WTC11 (cell line): ENCODE measurements at regions not wholly inside any gene's neighbourhood (a gene's known extent, or its start where the extent isn't known, plus 50 kb on each side); places are given as distances from the start of the nearest gene placed in this dataset.
A peak's percentile ranks its signal among the peaks of the same experiment; 100 is the strongest.

Experiments
- ATAC-seq: fragments of 200-7000 bp; cut with Tn5 transposase; 2 replicates; pipeline ENCODE4 v1.10.0; 2021; ENCODE audit warnings: mild to moderate bottlenecking, moderate library complexity
- CTCF ChIA-PET: fragments of 300-600 bp; sonication (Branson Sonifier 250); formaldehyde crosslinking; loops from one replicate; lab custom pipeline; 2021; ENCODE audit warnings: antibody characterized with exemption; lab: Charles Lee
- POLR2A ChIA-PET: fragments of 350-600 bp; sonication (Branson Sonifier 250); formaldehyde crosslinking; loops from one replicate; lab custom pipeline; 2021; ENCODE audit warnings: antibody characterized with exemption; lab: Charles Lee
- DNase-seq: peaks from one replicate; pipeline ENCODE4 v3.0.0; 2021; ENCODE audit warnings: low spot score
- H3K27ac Mint-ChIP-seq: 2 replicates; pipeline ENCODE4 v1.8.0; 2021; ENCODE audit warnings: mixed read lengths
- H3K27me3 Mint-ChIP-seq: 2 replicates; pipeline ENCODE4 v1.8.0; 2021; ENCODE audit warnings: low read depth, mild to moderate bottlenecking, moderate library complexity, mixed read lengths
- H3K36me3 Mint-ChIP-seq: 2 replicates; pipeline ENCODE4 v1.8.0; 2021; ENCODE audit warnings: mixed read lengths
- H3K4me1 Mint-ChIP-seq: 2 replicates; pipeline ENCODE4 v1.8.0; 2022; ENCODE audit warnings: mixed read lengths
- H3K4me3 Mint-ChIP-seq: 2 replicates; pipeline ENCODE4 v1.8.0; 2021; ENCODE audit warnings: mild to moderate bottlenecking, moderate library complexity, mixed read lengths
- H3K9me3 Mint-ChIP-seq: 2 replicates; pipeline ENCODE4 v1.8.0; 2021; ENCODE audit warnings: mixed read lengths
- CBFB ChIP-seq: sonication (generic); formaldehyde crosslinking; IDR thresholded peaks from 2 replicates; pipeline ENCODE4 v1.8.1; 2022; ENCODE audit warnings: mild to moderate bottlenecking, low read depth, missing genetic modification reagents
- FOXJ3 ChIP-seq: sonication (generic); formaldehyde crosslinking; IDR thresholded peaks from 2 replicates; pipeline ENCODE4 v1.9.0; 2021; ENCODE audit warnings: missing genetic modification reagents, mild to moderate bottlenecking, borderline replicate concordance
- FOXK1 ChIP-seq: sonication (generic); formaldehyde crosslinking; IDR thresholded peaks from 2 replicates; pipeline ENCODE4 v1.8.0; 2022; ENCODE audit warnings: mild to moderate bottlenecking, moderate library complexity, missing genetic modification reagents
- FOXP1 ChIP-seq: sonication (generic); formaldehyde crosslinking; IDR thresholded peaks from 2 replicates; pipeline ENCODE4 v1.8.0; 2022; ENCODE audit warnings: missing genetic modification reagents, mild to moderate bottlenecking, moderate library complexity, borderline replicate concordance
- NFE2L1 ChIP-seq: sonication (generic); formaldehyde crosslinking; IDR thresholded peaks from 2 replicates; pipeline ENCODE4 v1.8.1; 2023; ENCODE audit warnings: missing genetic modification reagents
- NFYB ChIP-seq: sonication (generic); formaldehyde crosslinking; conservative IDR thresholded peaks from 2 replicates; pipeline ENCODE4 v1.8.0; 2022; ENCODE audit warnings: low read depth, missing genetic modification reagents
- NR3C1 ChIP-seq: sonication (generic); formaldehyde crosslinking; conservative IDR thresholded peaks from 2 replicates; pipeline ENCODE4 v1.8.1; 2023; ENCODE audit warnings: low read depth, mild to moderate bottlenecking, missing genetic modification reagents
- RELA ChIP-seq: sonication (generic); formaldehyde crosslinking; IDR thresholded peaks from 2 replicates; pipeline ENCODE4 v1.8.1; 2022; ENCODE audit warnings: missing genetic modification reagents, mild to moderate bottlenecking, borderline replicate concordance
- SMAD4 ChIP-seq: sonication (generic); formaldehyde crosslinking; IDR thresholded peaks from 2 replicates; pipeline ENCODE4 v1.8.0; 2022; ENCODE audit warnings: mild to moderate bottlenecking, missing genetic modification reagents
- TEAD1 ChIP-seq: sonication (generic); formaldehyde crosslinking; IDR thresholded peaks from 2 replicates; pipeline ENCODE4 v1.8.0; 2022; ENCODE audit warnings: mild to moderate bottlenecking, missing genetic modification reagents
- ZBTB21 ChIP-seq: sonication (generic); formaldehyde crosslinking; IDR thresholded peaks from 2 replicates; pipeline ENCODE4 v1.8.1; 2023; ENCODE audit warnings: mild to moderate bottlenecking, missing genetic modification reagents, borderline replicate concordance
- ZNF138 ChIP-seq: sonication (generic); formaldehyde crosslinking; conservative IDR thresholded peaks from 2 replicates; pipeline ENCODE4 v1.8.1; 2022; ENCODE audit warnings: mild to moderate bottlenecking, moderate library complexity, missing genetic modification reagents
- ZNF671 ChIP-seq: fragments of 250-450 bp; sonication (Bioruptor Pico); IDR thresholded peaks from 2 replicates; pipeline ENCODE4 v1.8.0; 2021; ENCODE audit warnings: mild to moderate bottlenecking
- TF ChIP-seq, protein P1 (sequence below): fragments of 250-450 bp; sonication (Bioruptor Pico); IDR thresholded peaks from 2 replicates; pipeline ENCODE4 v1.9.0; 2021; ENCODE audit warnings: mild to moderate bottlenecking, borderline replicate concordance
- TF ChIP-seq, protein P2 (sequence below): sonication (generic); formaldehyde crosslinking; IDR thresholded peaks from 2 replicates; pipeline ENCODE4 v1.8.0; 2023; ENCODE audit warnings: mild to moderate bottlenecking, missing genetic modification reagents
- TF ChIP-seq, protein P3 (sequence below): sonication (generic); formaldehyde crosslinking; conservative IDR thresholded peaks from 2 replicates; pipeline ENCODE4 v1.8.1; 2022; ENCODE audit warnings: mild to moderate bottlenecking, missing genetic modification reagents
- TF ChIP-seq, protein P4 (sequence below): fragments of 250-450 bp; sonication (Bioruptor Pico); IDR thresholded peaks from 2 replicates; pipeline ENCODE4 v1.9.0; 2021; ENCODE audit warnings: mild to moderate bottlenecking
- TF ChIP-seq, protein P5 (sequence below): sonication (generic); formaldehyde crosslinking; IDR thresholded peaks from 2 replicates; pipeline ENCODE4 v1.8.0; 2022; ENCODE audit warnings: mild to moderate bottlenecking, missing genetic modification reagents

DNA sequence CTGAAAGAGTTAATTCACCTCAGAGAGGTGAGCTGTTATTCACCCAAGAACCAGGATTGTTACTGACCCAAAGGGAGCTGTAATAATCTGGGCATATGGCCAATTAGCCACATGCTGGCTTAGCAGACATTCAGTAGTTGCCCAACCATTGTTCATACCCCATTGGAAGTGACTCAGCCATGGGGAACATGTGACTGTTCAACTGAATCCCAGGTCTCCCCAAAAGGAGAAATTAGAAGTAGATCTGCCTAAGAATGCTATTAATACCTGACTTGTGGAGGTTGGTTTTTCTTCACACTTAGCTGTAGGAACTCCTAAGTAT is 272.6 kb upstream of the UBE2E3 start:
- DNase-seq = no peak
- Mint-ChIP-seq H3K4me1 (0 out of 2 replicates have a peak, but pooled peaks cover 3% of the 10 kb centered on the region), H3K27me3 (no peaks in the 10 kb centered on the region), H3K36me3 (peaks cover 9% of the 10 kb centered on the region; the same call in 1 of the 2 replicates), H3K27ac (no peak overlapping the region), H3K4me3 (no peak overlapping the region), H3K9me3 (peaks cover 10% of the 10 kb centered on the region)
- POLR2A ChIA-PET = no interaction called here
- TF ChIP-seq, protein P1, sequence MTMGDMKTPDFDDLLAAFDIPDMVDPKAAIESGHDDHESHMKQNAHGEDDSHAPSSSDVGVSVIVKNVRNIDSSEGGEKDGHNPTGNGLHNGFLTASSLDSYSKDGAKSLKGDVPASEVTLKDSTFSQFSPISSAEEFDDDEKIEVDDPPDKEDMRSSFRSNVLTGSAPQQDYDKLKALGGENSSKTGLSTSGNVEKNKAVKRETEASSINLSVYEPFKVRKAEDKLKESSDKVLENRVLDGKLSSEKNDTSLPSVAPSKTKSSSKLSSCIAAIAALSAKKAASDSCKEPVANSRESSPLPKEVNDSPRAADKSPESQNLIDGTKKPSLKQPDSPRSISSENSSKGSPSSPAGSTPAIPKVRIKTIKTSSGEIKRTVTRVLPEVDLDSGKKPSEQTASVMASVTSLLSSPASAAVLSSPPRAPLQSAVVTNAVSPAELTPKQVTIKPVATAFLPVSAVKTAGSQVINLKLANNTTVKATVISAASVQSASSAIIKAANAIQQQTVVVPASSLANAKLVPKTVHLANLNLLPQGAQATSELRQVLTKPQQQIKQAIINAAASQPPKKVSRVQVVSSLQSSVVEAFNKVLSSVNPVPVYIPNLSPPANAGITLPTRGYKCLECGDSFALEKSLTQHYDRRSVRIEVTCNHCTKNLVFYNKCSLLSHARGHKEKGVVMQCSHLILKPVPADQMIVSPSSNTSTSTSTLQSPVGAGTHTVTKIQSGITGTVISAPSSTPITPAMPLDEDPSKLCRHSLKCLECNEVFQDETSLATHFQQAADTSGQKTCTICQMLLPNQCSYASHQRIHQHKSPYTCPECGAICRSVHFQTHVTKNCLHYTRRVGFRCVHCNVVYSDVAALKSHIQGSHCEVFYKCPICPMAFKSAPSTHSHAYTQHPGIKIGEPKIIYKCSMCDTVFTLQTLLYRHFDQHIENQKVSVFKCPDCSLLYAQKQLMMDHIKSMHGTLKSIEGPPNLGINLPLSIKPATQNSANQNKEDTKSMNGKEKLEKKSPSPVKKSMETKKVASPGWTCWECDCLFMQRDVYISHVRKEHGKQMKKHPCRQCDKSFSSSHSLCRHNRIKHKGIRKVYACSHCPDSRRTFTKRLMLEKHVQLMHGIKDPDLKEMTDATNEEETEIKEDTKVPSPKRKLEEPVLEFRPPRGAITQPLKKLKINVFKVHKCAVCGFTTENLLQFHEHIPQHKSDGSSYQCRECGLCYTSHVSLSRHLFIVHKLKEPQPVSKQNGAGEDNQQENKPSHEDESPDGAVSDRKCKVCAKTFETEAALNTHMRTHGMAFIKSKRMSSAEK (CRISPR knock-in tag) = no peak
- TF ChIP-seq, protein P2, sequence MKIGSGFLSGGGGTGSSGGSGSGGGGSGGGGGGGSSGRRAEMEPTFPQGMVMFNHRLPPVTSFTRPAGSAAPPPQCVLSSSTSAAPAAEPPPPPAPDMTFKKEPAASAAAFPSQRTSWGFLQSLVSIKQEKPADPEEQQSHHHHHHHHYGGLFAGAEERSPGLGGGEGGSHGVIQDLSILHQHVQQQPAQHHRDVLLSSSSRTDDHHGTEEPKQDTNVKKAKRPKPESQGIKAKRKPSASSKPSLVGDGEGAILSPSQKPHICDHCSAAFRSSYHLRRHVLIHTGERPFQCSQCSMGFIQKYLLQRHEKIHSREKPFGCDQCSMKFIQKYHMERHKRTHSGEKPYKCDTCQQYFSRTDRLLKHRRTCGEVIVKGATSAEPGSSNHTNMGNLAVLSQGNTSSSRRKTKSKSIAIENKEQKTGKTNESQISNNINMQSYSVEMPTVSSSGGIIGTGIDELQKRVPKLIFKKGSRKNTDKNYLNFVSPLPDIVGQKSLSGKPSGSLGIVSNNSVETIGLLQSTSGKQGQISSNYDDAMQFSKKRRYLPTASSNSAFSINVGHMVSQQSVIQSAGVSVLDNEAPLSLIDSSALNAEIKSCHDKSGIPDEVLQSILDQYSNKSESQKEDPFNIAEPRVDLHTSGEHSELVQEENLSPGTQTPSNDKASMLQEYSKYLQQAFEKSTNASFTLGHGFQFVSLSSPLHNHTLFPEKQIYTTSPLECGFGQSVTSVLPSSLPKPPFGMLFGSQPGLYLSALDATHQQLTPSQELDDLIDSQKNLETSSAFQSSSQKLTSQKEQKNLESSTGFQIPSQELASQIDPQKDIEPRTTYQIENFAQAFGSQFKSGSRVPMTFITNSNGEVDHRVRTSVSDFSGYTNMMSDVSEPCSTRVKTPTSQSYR (CRISPR knock-in tag) = no peak
- no peak for TF ChIP-seq ZNF671
- no peak for TF ChIP-seq FOXK1 (CRISPR knock-in tag)
- no peak for TF ChIP-seq ZNF138
- TF ChIP-seq RELA (CRISPR knock-in tag) = no peak
- TF ChIP-seq, protein P3, sequence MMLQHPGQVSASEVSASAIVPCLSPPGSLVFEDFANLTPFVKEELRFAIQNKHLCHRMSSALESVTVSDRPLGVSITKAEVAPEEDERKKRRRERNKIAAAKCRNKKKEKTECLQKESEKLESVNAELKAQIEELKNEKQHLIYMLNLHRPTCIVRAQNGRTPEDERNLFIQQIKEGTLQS = no peak
- TF ChIP-seq ZBTB21 (CRISPR knock-in tag) = no peak
- TF ChIP-seq NFYB (CRISPR knock-in tag) = no peak
- no peak for TF ChIP-seq FOXP1 (CRISPR knock-in tag)
- no peak for TF ChIP-seq SMAD4 (CRISPR knock-in tag)
- no peak for TF ChIP-seq TEAD1 (CRISPR knock-in tag)
- TF ChIP-seq NR3C1 (CRISPR knock-in tag) = no peak
- TF ChIP-seq, protein P4, sequence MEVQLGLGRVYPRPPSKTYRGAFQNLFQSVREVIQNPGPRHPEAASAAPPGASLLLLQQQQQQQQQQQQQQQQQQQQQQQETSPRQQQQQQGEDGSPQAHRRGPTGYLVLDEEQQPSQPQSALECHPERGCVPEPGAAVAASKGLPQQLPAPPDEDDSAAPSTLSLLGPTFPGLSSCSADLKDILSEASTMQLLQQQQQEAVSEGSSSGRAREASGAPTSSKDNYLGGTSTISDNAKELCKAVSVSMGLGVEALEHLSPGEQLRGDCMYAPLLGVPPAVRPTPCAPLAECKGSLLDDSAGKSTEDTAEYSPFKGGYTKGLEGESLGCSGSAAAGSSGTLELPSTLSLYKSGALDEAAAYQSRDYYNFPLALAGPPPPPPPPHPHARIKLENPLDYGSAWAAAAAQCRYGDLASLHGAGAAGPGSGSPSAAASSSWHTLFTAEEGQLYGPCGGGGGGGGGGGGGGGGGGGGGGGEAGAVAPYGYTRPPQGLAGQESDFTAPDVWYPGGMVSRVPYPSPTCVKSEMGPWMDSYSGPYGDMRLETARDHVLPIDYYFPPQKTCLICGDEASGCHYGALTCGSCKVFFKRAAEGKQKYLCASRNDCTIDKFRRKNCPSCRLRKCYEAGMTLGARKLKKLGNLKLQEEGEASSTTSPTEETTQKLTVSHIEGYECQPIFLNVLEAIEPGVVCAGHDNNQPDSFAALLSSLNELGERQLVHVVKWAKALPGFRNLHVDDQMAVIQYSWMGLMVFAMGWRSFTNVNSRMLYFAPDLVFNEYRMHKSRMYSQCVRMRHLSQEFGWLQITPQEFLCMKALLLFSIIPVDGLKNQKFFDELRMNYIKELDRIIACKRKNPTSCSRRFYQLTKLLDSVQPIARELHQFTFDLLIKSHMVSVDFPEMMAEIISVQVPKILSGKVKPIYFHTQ (CRISPR knock-in tag) = no peak
- TF ChIP-seq, protein P5, sequence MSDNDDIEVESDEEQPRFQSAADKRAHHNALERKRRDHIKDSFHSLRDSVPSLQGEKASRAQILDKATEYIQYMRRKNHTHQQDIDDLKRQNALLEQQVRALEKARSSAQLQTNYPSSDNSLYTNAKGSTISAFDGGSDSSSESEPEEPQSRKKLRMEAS (CRISPR knock-in tag) = no peak
- no peak for TF ChIP-seq FOXJ3 (CRISPR knock-in tag)
- TF ChIP-seq NFE2L1 = no peak
- TF ChIP-seq CBFB (CRISPR knock-in tag) = no peak
- peak; percentile 24; the same call in 1 of the 2 replicates for ATAC-seq
- CTCF ChIA-PET = no interaction called here
